ENCODE measurements at regions not wholly inside any gene's neighbourhood (a gene's known extent, or its start where the extent isn't known, plus 50 kb on each side); places are given as distances from the start of the nearest gene placed in this dataset.

- TF ChIP-seq CTCF (IDR thresholded peaks at IDR 0.05; ENCODE audit: poor library complexity) (no peak), EZH2 (IDR thresholded peaks at IDR 0.05; ENCODE audit: borderline replicate concordance) (no peak), EZH2phosphoT487 (IDR thresholded peaks at IDR 0.05; ENCODE audit: low read depth, severe bottlenecking, unreplicated experiment) (no peak)
Observed at GRCh38 chr6:43992126-43992663, 135.1 kb downstream of the MRPL14 start.

Measured in hepatocyte (in vitro differentiated cells).